Activated naive CD8-positive, alpha-beta T cell treated with anti-CD3 and anti-CD28 coated beads, Interleukin-2, amount 10 ng/mL, durations not matched to agents 7 days and 5 days (primary cell): ENCODE measurements at regions not wholly inside any gene's neighbourhood (a gene's known extent, or its start where the extent isn't known, plus 50 kb on each side); places are given as distances from the start of the nearest gene placed in this dataset.
"Not testable (repeated sequence)": the region's sequence is repeated elsewhere in the genome, so short reads cannot be mapped to it uniquely, and the experiment has no call there.

Experiments used
- ATAC-seq: fragments of 150-1000 bp; cut with Tn5 transposase; one replicate; pipeline ENCODE4 v1.10.0; 2021; ENCODE audit warnings: low read depth, moderate library complexity
- POLR2A ChIA-PET: fragments of 350-600 bp; sonication (Branson Sonifier 250); formaldehyde crosslinking; loops from one replicate; lab custom pipeline; 2021; ENCODE audit warnings: antibody characterized with exemption; lab: Charles Lee
- DNase-seq: peaks from one replicate; pipeline ENCODE4 v3.0.0; 2021
- H3K27ac Mint-ChIP-seq: one replicate; pipeline ENCODE4 v1.8.0; 2022; ENCODE audit warnings: mild to moderate bottlenecking, mixed read lengths
- H3K27me3 Mint-ChIP-seq: one replicate; pipeline ENCODE4 v1.8.0; 2022; ENCODE audit warnings: mild to moderate bottlenecking, moderate library complexity, mixed read lengths
- H3K36me3 Mint-ChIP-seq: one replicate; pipeline ENCODE4 v1.8.0; 2021; ENCODE audit warnings: mild to moderate bottlenecking, mixed read lengths
- H3K4me1 Mint-ChIP-seq: one replicate; pipeline ENCODE4 v1.8.0; 2021; ENCODE audit warnings: mixed read lengths
- H3K4me3 Mint-ChIP-seq: one replicate; pipeline ENCODE4 v1.8.0; 2022; ENCODE audit warnings: mild to moderate bottlenecking, moderate library complexity, mixed read lengths
- H3K9me3 Mint-ChIP-seq: one replicate; pipeline ENCODE4 v1.8.0; 2021; ENCODE audit warnings: mixed read lengths

GRCh38 chr2:11949732-11950523 lies 203.5 kb downstream of the LPIN1 start:
- Mint-ChIP-seq H3K36me3 (peaks cover 3% of the 10 kb centered on the region), H3K4me1 (peaks cover 10% of the 10 kb centered on the region), H3K27me3 (peaks cover 10% of the 10 kb centered on the region), H3K27ac (no peak overlapping the region), H3K9me3 (peaks cover 2% of the 10 kb centered on the region), H3K4me3 (no peak overlapping the region)
- ATAC-seq (no peak), DNase-seq (no peak)
- POLR2A ChIA-PET = no interaction called here

- H3K27me3 Mint-ChIP-seq = peaks cover 17% of the 10 kb centered on the region
- POLR2A ChIA-PET = no interaction called here
- no peak for DNase-seq
- no peak for ATAC-seq
- H3K36me3 Mint-ChIP-seq = no peaks in the 10 kb centered on the region
- peaks cover 3% of the 10 kb centered on the region for H3K4me1 Mint-ChIP-seq
- H3K9me3 Mint-ChIP-seq = peaks cover 2% of the 10 kb centered on the region
- no peak overlapping the region for H3K4me3 Mint-ChIP-seq
- no peak overlapping the region for H3K27ac Mint-ChIP-seq
Observed at GRCh38 chr2:11950896-11951295, 204.5 kb downstream of the LPIN1 start.

- H3K27me3 Mint-ChIP-seq = peaks cover 17% of the 10 kb centered on the region
- ATAC-seq, H3K9me3 Mint-ChIP-seq, DNase-seq, H3K27ac Mint-ChIP-seq, H3K4me3 Mint-ChIP-seq, POLR2A ChIA-PET, H3K4me1 Mint-ChIP-seq, H3K36me3 Mint-ChIP-seq: not testable (repeated sequence)
Observed at GRCh38 chr2:11951492-11951891, 205.1 kb downstream of the LPIN1 start.

GRCh38 chr2:11953258-11953657 lies 206.8 kb downstream of the LPIN1 start:
- DNase-seq (no peak), ATAC-seq (no peak)
- Mint-ChIP-seq H3K4me3 (no peak overlapping the region), H3K4me1 (peaks cover 3% of the 10 kb centered on the region), H3K27me3 (peaks cover 20% of the 10 kb centered on the region), H3K27ac (no peak overlapping the region), H3K36me3 (no peaks in the 10 kb centered on the region), H3K9me3 (peaks cover 2% of the 10 kb centered on the region)
- POLR2A ChIA-PET = no interaction called here

- H3K27me3 Mint-ChIP-seq = peaks cover 20% of the 10 kb centered on the region
- H3K4me3 Mint-ChIP-seq = no peak overlapping the region
- peaks cover 2% of the 10 kb centered on the region for H3K9me3 Mint-ChIP-seq
- no peaks in the 10 kb centered on the region for H3K4me1 Mint-ChIP-seq
- no peak overlapping the region for H3K27ac Mint-ChIP-seq
- H3K36me3 Mint-ChIP-seq = no peaks in the 10 kb centered on the region
- DNase-seq = no peak
- no peak for ATAC-seq
- POLR2A ChIA-PET = no interaction called here
Observed at GRCh38 chr2:11955314-11955713, 208.9 kb downstream of the LPIN1 start.

GRCh38 chr2:11955884-11956291 lies 209.5 kb downstream of the LPIN1 start:
- POLR2A ChIA-PET = no interaction called here
- H3K4me3 Mint-ChIP-seq = no peak overlapping the region
- H3K4me1 Mint-ChIP-seq = no peaks in the 10 kb centered on the region
- H3K27me3 Mint-ChIP-seq = peaks cover 20% of the 10 kb centered on the region
- peaks cover 2% of the 10 kb centered on the region for H3K9me3 Mint-ChIP-seq
- H3K27ac Mint-ChIP-seq = no peak overlapping the region
- ATAC-seq (no peak), DNase-seq (no peak)
- no peaks in the 10 kb centered on the region for H3K36me3 Mint-ChIP-seq

- ATAC-seq (no peak), DNase-seq (no peak)
- no peak overlapping the region for H3K4me3 Mint-ChIP-seq
- peaks cover 2% of the 10 kb centered on the region for H3K9me3 Mint-ChIP-seq
- H3K36me3 Mint-ChIP-seq = no peaks in the 10 kb centered on the region
- peaks cover 2% of the 10 kb centered on the region for H3K4me1 Mint-ChIP-seq
- H3K27me3 Mint-ChIP-seq = peaks cover 2% of the 10 kb centered on the region
- POLR2A ChIA-PET = no interaction called here
- H3K27ac Mint-ChIP-seq = no peak overlapping the region
Observed at GRCh38 chr2:11962707-11963328, 216.4 kb downstream of the LPIN1 start.

GRCh38 chr2:11963966-11964365 lies 217.5 kb downstream of the LPIN1 start:
- POLR2A ChIA-PET = no interaction called here
- H3K27ac Mint-ChIP-seq = no peak overlapping the region
- peaks cover 2% of the 10 kb centered on the region for H3K27me3 Mint-ChIP-seq
- peaks cover 2% of the 10 kb centered on the region for H3K9me3 Mint-ChIP-seq
- ATAC-seq (no peak), DNase-seq (no peak)
- no peaks in the 10 kb centered on the region for H3K36me3 Mint-ChIP-seq
- peaks cover 2% of the 10 kb centered on the region for H3K4me1 Mint-ChIP-seq
- no peak overlapping the region for H3K4me3 Mint-ChIP-seq

GRCh38 chr2:11967946-11968465 lies 221.6 kb downstream of the LPIN1 start:
- H3K4me1 Mint-ChIP-seq = no peaks in the 10 kb centered on the region
- no peak for DNase-seq
- H3K4me3 Mint-ChIP-seq = no peak overlapping the region
- H3K27me3 Mint-ChIP-seq = peaks cover 18% of the 10 kb centered on the region
- peaks cover 4% of the 10 kb centered on the region for H3K36me3 Mint-ChIP-seq
- H3K27ac Mint-ChIP-seq = no peak overlapping the region
- peaks cover 12% of the 10 kb centered on the region for H3K9me3 Mint-ChIP-seq
- POLR2A ChIA-PET = no interaction called here
- no peak for ATAC-seq

- Mint-ChIP-seq H3K36me3 (peaks cover 5% of the 10 kb centered on the region), H3K27ac (no peak overlapping the region), H3K4me1 (no peaks in the 10 kb centered on the region), H3K4me3 (no peak overlapping the region), H3K27me3 (peaks cover 18% of the 10 kb centered on the region), H3K9me3 (peaks cover 15% of the 10 kb centered on the region)
- POLR2A ChIA-PET = no interaction called here
- DNase-seq = no peak
- ATAC-seq = no peak
Observed at GRCh38 chr2:11968521-11968920, 222.1 kb downstream of the LPIN1 start.

- ATAC-seq (no peak), DNase-seq (no peak)
- no peak overlapping the region for H3K27ac Mint-ChIP-seq
- no peaks in the 10 kb centered on the region for H3K4me1 Mint-ChIP-seq
- H3K27me3 Mint-ChIP-seq = peaks cover 18% of the 10 kb centered on the region
- peaks cover 20% of the 10 kb centered on the region for H3K9me3 Mint-ChIP-seq
- no peak overlapping the region for H3K4me3 Mint-ChIP-seq
- POLR2A ChIA-PET = no interaction called here
- peaks cover 8% of the 10 kb centered on the region for H3K36me3 Mint-ChIP-seq
Observed at GRCh38 chr2:11969774-11970173, 223.3 kb downstream of the LPIN1 start.

- peaks cover 14% of the 10 kb centered on the region for H3K27me3 Mint-ChIP-seq
- POLR2A ChIA-PET = no interaction called here
Observed at GRCh38 chr2:11974573-11974972, 228.1 kb downstream of the LPIN1 start.

GRCh38 chr2:11975373-11975772 lies 228.9 kb downstream of the LPIN1 start:
- DNase-seq (no peak), ATAC-seq (no peak)
- Mint-ChIP-seq H3K27ac (no peak overlapping the region), H3K27me3 (peaks cover 11% of the 10 kb centered on the region), H3K36me3 (peaks cover 4% of the 10 kb centered on the region), H3K4me1 (no peaks in the 10 kb centered on the region), H3K9me3 (peaks cover 28% of the 10 kb centered on the region), H3K4me3 (no peak overlapping the region)
- POLR2A ChIA-PET = no interaction called here

More at GRCh38 chr2:11974573-11974972, 228.1 kb downstream of the LPIN1 start:
- H3K4me3 Mint-ChIP-seq = no peak overlapping the region
- ATAC-seq = no peak
- DNase-seq = no peak
- peaks cover 8% of the 10 kb centered on the region for H3K36me3 Mint-ChIP-seq
- no peak overlapping the region for H3K27ac Mint-ChIP-seq
- H3K9me3 Mint-ChIP-seq = peaks cover 32% of the 10 kb centered on the region
- no peaks in the 10 kb centered on the region for H3K4me1 Mint-ChIP-seq

- DNase-seq (no peak), ATAC-seq (no peak)
- Mint-ChIP-seq H3K27me3 (peaks cover 8% of the 10 kb centered on the region), H3K9me3 (peaks cover 28% of the 10 kb centered on the region), H3K4me3 (no peak overlapping the region), H3K27ac (no peak overlapping the region), H3K4me1 (no peaks in the 10 kb centered on the region), H3K36me3 (peaks cover 4% of the 10 kb centered on the region)
- POLR2A ChIA-PET = interaction anchor here (0.6 kb wide), 1 partner anchor 28 kb away, joined by 3 read pairs; no protein-coding TSS in a partner anchor
Observed at GRCh38 chr2:11976073-11976472, 229.6 kb downstream of the LPIN1 start.
